ENCODE measurements at regions not wholly inside any gene's neighbourhood (a gene's known extent, or its start where the extent isn't known, plus 50 kb on each side); places are given as distances from the start of the nearest gene placed in this dataset.

DNA sequence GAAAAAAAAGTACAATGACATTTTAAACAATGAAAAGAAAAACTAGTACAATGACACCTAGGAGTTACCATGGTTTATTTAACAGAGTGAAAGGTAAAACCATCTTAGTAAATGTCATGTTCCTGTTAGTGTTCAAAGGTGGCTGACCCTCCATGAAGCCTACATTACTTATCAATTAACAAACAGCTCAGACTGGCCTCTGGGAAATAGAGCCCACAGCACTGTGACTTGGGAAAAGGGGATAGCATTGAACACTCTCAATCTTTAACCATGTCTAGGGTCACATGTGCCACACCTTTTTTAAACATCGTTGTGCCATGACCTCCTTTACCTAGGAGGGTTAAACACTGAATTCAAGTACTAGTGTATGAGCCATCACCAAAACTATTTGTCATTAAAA is 106.3 kb upstream of the SOX5 start:
- no peak overlapping the region for H3K4me3 ChIP-seq (ENCODE audit: low read length in 3 of 3)
- no peak for TF ChIP-seq CTCF (IDR thresholded peaks at IDR 0.05; ENCODE audit: borderline replicate concordance, extremely low read depth, insufficient read depth)
- FAIRE-seq = no peak
- H3K4me1 ChIP-seq (ENCODE audit: control insufficient read depth in 2 of 3, insufficient read depth in 2 of 3, low read depth in 1 of 3, low read length in 3 of 3) = no peaks in the 10 kb centered on the region
- intact Hi-C loops (cut with DNase I) = no loop called here
- no peak overlapping the region for H3K9ac ChIP-seq (ENCODE audit: low read length in 3 of 3)
- no peaks in the 10 kb centered on the region for H3K9me3 ChIP-seq (ENCODE audit: control insufficient read depth in 2 of 3, insufficient read depth in 1 of 3, low read length in 3 of 3)
- H3K36me3 ChIP-seq (ENCODE audit: control insufficient read depth in 2 of 3, insufficient read depth in 3 of 3, low read length in 3 of 3) = no peaks in the 10 kb centered on the region
- H3K27me3 ChIP-seq (ENCODE audit: control insufficient read depth, insufficient read depth, low read length) = no peaks in the 10 kb centered on the region
- DNase-seq = no peak
- H3K27ac ChIP-seq (ENCODE audit: low read depth in 2 of 2, low read length in 2 of 2) = no peak overlapping the region

DNA sequence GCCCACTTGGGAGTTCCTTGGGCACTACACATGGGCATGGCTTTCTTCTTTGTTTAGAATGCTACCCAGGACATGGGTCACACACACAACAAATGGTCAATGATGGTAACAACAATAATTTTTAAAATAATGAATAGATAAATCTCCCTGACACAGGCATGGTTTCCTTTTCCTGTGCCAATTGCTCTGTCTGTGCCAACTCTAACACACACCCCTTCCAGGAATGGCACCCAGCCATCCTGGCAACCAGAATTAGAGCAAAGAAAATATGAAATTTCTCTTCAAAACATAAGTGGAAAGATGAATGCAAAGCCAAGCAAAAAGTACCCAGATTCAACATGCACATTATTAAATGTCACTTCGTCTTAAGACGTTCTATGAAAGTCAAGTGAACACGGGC is 104.9 kb upstream of the SOX5 start:
- intact Hi-C loops (cut with DNase I) = no loop called here
- DNase-seq = no peak
- H3K4me1 ChIP-seq (ENCODE audit: control insufficient read depth in 2 of 3, insufficient read depth in 2 of 3, low read depth in 1 of 3, low read length in 3 of 3) = no peaks in the 10 kb centered on the region
- H3K27ac ChIP-seq (ENCODE audit: low read depth in 2 of 2, low read length in 2 of 2) = no peak overlapping the region
- H3K9me3 ChIP-seq (ENCODE audit: control insufficient read depth in 2 of 3, insufficient read depth in 1 of 3, low read length in 3 of 3) = no peaks in the 10 kb centered on the region
- H3K9ac ChIP-seq (ENCODE audit: low read length in 3 of 3) = no peak overlapping the region
- no peak overlapping the region for H3K4me3 ChIP-seq (ENCODE audit: low read length in 3 of 3)
- TF ChIP-seq CTCF (IDR thresholded peaks at IDR 0.05; ENCODE audit: borderline replicate concordance, extremely low read depth, insufficient read depth) = no peak
- no peaks in the 10 kb centered on the region for H3K27me3 ChIP-seq (ENCODE audit: control insufficient read depth, insufficient read depth, low read length)
- no peaks in the 10 kb centered on the region for H3K36me3 ChIP-seq (ENCODE audit: control insufficient read depth in 2 of 3, insufficient read depth in 3 of 3, low read length in 3 of 3)
- FAIRE-seq = no peak

DNA sequence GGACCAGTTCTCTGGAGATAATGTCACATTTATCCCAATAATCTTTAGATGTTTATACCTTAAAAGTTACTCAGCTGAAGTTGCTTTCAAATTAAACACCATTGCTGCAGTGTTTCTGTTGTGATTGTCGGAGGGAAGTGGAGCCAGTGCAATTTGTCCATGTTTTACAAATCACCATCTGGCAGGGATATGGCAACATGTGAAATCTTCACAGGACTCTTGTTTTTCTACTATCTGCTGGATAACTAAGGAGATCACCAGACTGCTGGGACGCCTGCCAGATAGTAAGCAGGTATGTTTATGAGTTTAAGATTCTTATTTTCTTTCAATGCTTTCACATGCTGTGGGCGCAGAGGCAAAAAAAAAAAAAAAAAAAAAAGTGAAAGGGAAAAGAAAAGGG is 100.3 kb upstream of the SOX5 start:
- no peak overlapping the region for H3K9ac ChIP-seq (ENCODE audit: low read length in 3 of 3)
- no peak overlapping the region for H3K4me3 ChIP-seq (ENCODE audit: low read length in 3 of 3)
- FAIRE-seq (no peak), DNase-seq (no peak)
- intact Hi-C loops (cut with DNase I) = no loop called here
- H3K36me3 ChIP-seq (ENCODE audit: control insufficient read depth in 2 of 3, insufficient read depth in 3 of 3, low read length in 3 of 3) = no peaks in the 10 kb centered on the region
- TF ChIP-seq CTCF (IDR thresholded peaks at IDR 0.05; ENCODE audit: borderline replicate concordance, extremely low read depth, insufficient read depth) = no peak
- H3K9me3 ChIP-seq (ENCODE audit: control insufficient read depth in 2 of 3, insufficient read depth in 1 of 3, low read length in 3 of 3) = no peaks in the 10 kb centered on the region
- no peak overlapping the region for H3K27ac ChIP-seq (ENCODE audit: low read depth in 2 of 2, low read length in 2 of 2)
- peaks cover 0 to 8% (median 2%) of the 10 kb centered on the region in 3 donors for H3K4me1 ChIP-seq (ENCODE audit: control insufficient read depth in 2 of 3, insufficient read depth in 2 of 3, low read depth in 1 of 3, low read length in 3 of 3)
- no peaks in the 10 kb centered on the region for H3K27me3 ChIP-seq (ENCODE audit: control insufficient read depth, insufficient read depth, low read length)

DNA sequence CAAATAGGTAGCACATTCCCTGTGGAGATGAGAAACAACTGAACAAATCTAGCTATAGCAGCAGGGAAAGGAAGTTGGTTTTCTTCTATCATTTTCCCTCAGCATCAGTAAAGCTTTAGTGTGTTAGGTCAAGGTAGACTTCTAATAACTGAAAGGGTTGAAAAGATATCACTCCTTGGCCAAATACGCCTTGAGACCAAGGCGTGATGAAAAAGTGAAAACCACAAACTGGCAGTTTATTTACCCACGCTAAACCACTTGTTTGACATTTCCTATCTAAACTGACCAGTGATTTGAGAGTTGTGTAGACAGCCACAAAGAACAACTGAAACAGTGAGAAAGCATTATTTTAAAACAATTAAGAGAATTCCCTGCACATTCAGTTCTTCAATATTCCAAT is 99.6 kb upstream of the SOX5 start:
- H3K9ac ChIP-seq (ENCODE audit: low read length in 3 of 3) = no peak overlapping the region
- H3K4me1 ChIP-seq (ENCODE audit: control insufficient read depth in 2 of 3, insufficient read depth in 2 of 3, low read depth in 1 of 3, low read length in 3 of 3) = peaks cover 0 to 8% (median 5%) of the 10 kb centered on the region in 3 donors
- no peaks in the 10 kb centered on the region for H3K36me3 ChIP-seq (ENCODE audit: control insufficient read depth in 2 of 3, insufficient read depth in 3 of 3, low read length in 3 of 3)
- intact Hi-C loops (cut with DNase I) = no loop called here
- no peak for TF ChIP-seq CTCF (IDR thresholded peaks at IDR 0.05; ENCODE audit: borderline replicate concordance, extremely low read depth, insufficient read depth)
- no peaks in the 10 kb centered on the region for H3K9me3 ChIP-seq (ENCODE audit: control insufficient read depth in 2 of 3, insufficient read depth in 1 of 3, low read length in 3 of 3)
- no peak overlapping the region for H3K4me3 ChIP-seq (ENCODE audit: low read length in 3 of 3)
- H3K27me3 ChIP-seq (ENCODE audit: control insufficient read depth, insufficient read depth, low read length) = no peaks in the 10 kb centered on the region
- no peak overlapping the region for H3K27ac ChIP-seq (ENCODE audit: low read depth in 2 of 2, low read length in 2 of 2)
- FAIRE-seq = no peak
- DNase-seq = no peak

Data from kidney (tissue), 13 donors.